GM21723 (cell line): ENCODE measurements at regions not wholly inside any gene's neighbourhood (a gene's known extent, or its start where the extent isn't known, plus 50 kb on each side); places are given as distances from the start of the nearest gene placed in this dataset.

Experiments used
- ATAC-seq: cut with Tn5 transposase; IDR thresholded peaks from one replicate; pipeline ENCODE4 v1.9.1; 2021; ENCODE audit warnings: mild to moderate bottlenecking, moderate library complexity; ENCODE audit not compliant: unreplicated experiment

DNA sequence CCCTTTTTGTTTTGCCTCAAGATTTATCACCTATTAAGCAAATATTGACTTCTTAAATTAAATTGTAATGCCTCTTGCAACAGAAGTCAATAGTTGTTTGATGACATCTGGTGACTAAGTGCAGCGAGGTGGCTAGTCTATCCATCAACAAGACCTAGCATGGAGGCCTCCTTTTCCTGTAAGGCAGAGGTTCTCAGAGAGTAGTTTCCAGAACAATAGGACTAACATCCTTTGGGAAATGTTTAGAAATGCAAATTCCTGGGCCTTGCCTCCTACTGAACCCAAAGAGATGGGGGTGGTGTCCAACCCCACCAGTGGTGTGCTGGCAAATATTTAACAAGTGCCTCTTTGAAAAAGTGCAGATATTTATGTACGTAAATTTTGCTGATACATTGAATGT, 143.7 kb downstream of the SCP2D1 start:
- ATAC-seq, result no peak

DNA sequence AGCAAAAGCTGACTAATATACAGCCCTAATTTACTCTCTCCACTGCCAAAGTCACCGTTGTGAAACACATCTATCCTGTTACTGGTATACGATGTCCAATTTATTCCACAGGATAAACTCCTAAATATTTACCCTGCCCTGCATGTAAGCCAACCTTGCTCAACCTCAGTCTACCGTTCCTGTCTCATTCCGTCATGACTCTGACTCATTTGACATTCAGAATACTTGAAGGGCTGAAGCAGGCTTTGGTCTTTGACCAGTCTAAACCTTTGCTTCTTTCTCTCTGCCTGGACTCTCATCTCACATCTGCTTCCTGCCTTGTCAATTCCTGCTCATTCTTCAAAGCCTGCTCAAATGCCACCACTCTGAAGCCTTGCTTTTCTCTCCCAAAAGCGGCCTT, 157.5 kb downstream of the SCP2D1 start:
- no peak for ATAC-seq

- no peak for ATAC-seq
Measured at GRCh38 chr20:18971574-18971973, 158.0 kb downstream of the SCP2D1 start.

DNA sequence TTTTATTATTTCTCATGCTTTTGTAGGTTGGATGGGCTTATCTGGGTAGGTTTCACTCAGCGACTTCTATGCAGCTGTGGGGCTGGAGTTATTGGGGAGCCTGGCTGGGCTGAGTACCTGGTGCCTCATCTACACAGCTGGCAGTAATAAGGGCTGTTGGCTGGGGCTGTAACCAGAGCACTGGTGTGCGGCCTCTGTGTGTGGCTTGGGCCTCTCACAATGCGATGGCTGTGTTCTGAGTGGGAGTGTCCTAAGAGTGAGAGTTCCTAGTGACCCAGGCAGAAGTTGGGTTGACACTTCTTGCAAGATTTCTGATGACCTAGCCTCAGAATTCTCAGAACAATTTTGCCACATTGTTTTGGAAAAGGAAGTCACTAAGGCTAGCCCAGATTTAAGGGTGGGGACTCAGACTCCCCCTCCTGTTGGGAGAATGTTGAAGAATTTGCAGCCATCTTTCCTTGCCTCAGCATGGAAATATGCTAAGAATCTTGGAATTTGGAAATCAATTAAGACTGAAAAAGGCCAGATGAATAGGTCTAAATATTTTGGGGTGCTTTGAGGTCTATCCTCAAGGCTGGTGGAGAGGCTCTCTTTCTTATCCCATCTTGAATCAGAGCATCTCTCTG, 158.8 kb downstream of the SCP2D1 start:
- ATAC-seq, result no peak

DNA sequence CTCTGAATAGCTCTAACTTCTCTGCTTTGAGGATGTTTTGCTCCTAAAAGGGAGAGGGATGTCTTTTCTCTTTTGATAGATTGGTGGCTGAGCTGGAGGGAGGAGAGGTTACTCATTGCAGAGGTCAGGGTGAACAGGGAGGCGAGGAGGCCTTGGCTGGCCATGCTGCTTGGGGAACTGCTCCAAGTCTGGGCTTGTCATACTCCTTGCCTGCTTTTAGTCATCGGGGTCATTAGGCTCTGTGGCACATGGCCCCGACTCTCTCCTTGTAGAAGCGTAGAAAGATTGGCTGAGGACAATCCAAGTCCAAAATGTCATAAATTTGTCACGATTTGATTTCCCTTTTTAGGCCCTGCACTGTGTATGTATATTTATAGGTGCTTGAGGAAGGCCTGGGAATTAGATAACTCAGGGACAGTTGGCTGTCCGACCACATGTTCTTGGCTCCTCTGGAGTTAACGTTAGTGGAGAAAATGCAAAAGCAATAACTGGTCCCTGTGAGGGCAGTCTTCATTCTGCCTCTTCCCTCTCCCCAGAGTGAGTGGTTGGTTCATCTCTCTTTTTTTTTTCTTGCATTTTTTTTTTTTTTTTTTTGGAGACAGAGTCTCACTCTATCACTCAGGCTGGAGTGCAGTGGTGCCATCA, 160.1 kb downstream of the SCP2D1 start:
- ATAC-seq, result no peak

DNA sequence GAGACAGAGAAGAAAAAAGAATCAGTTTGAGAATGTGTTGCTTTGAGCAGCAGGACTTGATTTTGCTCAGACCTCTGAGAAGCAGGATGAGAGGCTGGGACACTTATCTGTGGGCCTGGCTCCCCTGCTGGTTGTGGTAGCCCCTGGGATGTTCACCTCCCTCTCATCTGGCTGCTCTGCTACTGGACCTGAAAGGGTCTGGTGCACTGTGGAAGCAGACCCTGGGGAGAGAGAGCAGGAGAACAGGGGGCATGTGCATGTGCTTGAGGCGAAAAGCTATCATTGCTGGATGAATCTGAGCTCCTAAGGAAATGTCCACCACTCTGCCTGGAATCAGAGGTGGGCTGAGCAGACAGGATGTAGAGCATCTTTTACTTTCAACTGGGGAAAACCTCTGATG, 161.1 kb downstream of the SCP2D1 start:
- ATAC-seq, result no peak

DNA sequence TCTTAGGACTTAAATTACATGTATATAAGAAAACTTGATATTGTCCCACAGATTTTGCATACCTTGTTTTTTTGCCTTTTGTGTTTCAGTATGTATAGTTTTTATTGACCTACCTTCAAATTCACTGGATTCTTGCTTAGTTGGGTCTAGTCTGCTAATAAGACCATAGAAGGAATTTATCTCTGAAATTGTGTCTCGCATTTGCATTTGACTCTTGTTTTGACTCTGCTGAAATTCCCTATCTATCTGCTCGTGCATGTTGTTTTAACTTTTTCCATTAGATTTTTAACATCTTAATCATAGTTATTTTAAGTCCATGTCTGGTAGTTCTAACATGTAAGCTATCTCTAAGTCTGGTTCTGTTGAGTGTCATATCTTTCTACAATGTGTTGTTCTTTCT, 163.9 kb downstream of the SCP2D1 start:
- ATAC-seq, result no peak

- no peak for ATAC-seq
Measured at GRCh38 chr20:18978311-18978710, 164.7 kb downstream of the SCP2D1 start.

DNA sequence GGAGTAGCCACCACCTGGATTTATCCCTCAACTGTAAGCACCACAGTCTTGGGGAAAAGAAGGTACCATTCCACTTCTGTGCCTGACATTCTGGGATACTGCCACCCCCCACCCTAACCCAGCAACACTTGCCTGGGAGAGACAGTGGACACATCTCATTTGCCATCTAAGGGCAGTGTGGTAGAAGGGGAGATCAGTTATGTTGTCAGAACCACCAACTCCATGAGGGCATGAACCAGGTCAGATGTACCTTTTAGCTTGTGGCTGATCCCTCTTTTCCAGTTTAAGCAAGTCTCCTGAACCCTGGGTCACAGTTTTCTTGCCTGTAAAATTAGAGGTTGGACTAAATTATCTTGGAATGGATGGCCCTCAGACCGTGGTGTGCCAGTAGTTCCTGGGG, 165.5 kb downstream of the SCP2D1 start:
- ATAC-seq, result no peak

DNA sequence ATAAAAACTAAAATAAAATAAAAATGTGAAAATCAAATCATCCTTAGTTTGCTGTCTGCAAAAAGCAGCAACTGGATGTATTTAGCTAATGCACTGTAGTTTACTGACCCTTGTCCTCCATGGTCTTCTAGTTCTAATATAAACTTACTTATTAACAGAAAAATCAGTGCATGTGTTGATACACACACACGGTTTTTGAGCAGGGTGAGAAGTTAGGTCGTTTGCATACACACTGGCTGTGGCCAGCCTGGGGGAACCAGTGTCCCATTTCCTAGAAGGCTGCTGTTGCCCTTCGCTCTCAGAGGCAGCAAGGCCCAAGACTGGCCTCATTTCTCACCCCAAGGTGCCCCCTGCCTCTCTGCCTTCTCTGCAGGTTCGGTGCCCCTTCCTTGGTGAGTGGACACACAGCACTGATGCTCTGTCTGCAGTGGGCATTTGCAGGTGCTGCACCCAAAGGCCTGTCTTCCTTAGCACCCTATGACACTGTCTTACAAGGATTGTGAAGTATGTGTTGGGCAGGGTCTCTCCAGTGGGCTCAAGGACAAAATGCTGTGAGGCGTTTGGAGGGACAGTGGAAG, 168.5 kb downstream of the SCP2D1 start:
- no peak for ATAC-seq

DNA sequence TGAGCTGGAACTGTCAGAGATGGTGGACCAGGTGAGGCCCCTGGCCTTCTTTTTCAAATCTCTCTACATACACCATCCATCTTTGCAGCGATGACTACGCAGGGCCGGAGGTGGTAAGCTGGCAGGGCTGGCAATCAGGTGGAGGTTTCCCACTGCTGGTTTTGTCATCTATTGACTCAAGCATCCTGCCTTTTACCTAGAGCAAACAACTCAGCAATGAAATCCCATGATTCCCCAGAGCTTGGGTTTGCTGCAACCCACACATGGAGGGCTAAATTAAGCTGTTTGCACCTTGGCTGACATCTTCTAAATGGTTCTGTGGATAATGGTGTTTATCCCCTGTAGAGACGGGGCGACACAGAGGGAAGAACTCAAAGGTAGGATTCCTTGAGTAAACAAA, 170.2 kb downstream of the SCP2D1 start:
- no peak for ATAC-seq

DNA sequence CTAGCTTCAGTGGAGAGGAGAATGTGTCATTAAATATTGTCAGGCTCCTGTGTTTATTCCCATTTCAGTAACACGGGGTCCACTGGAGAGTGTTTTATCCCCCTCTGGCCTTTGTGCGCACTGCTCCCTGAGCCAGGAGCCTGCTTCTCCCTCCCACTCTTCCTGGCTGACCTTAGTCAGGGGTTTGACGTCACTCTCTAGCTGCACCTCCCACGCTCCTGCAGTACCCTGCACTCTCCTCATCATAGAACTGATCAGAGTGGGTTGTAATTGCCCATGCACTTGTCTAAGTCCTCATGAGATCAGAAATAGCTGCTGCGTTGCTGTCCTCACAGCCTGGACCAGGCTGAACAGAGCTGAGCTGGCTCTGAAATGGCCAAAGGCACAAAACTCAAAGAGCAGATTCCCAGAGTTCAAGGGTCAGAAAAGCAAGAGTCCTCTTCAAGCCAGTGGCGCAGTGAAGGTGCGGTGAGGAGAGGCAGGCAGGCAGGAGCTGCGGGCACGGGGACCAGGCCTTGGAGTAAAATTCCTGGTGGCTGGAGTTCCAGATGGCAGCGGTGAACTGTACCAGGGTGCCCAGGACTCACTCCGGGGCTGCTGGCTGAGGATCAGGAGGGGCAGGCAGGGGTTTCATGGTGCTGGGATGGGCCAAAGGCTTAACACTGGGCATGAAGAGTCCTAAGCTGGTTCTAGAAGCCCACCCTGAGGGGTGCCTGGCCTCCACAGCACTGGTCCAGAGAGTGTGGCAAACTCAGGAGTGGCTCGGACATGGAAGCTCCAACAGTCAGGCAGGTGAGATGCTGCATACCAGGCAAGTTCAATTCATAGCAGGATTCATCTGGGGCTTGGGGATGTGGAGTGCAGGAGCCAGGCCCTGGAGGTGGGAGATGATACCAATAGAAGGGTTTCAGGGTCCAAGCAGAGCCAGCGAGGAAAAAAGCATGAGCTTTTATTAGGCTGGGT, 170.9 kb downstream of the SCP2D1 start:
- ATAC-seq, result no peak

- no peak for ATAC-seq
Measured at GRCh38 chr20:18985551-18985950, 172.0 kb downstream of the SCP2D1 start.

DNA sequence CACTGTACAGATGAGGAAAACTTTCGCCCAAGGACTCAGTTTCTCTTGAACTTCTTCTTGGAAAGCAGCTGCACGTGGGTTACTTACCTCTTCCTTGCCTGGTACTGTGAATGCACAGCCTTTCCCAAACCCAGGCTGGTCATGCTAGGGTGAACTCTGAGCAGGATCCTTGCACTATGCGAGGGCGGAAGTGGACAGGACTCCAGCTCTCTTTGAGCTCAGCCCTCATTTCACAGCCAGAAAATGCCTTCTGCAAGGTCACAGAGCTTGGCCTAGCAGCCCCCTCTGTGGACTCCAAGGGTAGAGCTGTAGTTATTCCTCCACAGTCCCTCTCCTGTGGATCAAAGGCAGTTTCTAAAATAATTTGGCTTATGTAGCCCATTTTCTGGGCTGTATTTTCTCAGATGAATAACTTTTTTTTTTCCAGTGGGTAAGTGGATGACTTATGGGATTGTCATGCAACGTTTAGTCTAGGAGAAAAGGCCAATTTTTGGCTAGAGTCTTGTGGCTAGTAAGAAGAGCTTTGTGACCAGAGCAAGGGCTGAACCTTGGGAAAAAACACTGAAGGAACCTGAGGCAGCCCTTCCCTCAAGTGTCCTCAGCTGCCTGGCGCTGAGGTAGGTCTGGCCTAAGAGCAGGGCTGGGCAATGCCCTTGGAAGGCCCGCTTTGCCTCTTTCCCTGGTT, 172.7 kb downstream of the SCP2D1 start:
- ATAC-seq, result no peak

DNA sequence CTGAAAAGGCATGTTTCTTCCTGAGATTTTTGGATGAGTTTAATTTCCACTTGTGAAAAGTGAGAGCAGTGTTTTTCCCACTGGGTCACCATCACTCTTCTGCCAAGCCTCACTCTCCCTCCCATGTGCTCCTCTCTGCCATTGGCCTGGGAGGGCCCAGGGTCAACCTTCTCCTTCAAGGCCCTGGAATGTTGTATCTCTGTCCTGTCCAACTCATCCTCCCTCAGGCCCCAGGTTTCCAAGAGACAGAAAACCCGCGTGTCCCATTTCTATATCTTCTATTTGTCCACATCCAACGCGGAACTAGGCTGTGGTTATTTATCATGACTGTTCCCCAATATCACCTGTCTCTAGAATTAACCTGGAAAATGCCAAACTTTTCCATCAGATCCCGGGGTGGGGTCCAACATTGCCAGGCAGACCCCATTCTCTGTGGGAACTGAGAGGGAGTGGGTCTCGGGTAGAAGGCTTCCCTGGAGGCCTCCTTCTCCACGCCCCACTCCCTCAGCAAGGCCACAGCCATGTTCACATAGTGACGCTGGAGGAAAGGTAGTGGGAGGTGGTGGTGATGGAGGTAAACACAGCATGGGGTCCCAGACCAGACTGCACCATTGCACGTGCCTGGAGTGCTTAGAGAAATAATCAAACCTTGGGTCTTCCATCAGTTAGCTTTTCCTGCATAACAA, 173.5 kb downstream of the SCP2D1 start:
- ATAC-seq, result no peak

DNA sequence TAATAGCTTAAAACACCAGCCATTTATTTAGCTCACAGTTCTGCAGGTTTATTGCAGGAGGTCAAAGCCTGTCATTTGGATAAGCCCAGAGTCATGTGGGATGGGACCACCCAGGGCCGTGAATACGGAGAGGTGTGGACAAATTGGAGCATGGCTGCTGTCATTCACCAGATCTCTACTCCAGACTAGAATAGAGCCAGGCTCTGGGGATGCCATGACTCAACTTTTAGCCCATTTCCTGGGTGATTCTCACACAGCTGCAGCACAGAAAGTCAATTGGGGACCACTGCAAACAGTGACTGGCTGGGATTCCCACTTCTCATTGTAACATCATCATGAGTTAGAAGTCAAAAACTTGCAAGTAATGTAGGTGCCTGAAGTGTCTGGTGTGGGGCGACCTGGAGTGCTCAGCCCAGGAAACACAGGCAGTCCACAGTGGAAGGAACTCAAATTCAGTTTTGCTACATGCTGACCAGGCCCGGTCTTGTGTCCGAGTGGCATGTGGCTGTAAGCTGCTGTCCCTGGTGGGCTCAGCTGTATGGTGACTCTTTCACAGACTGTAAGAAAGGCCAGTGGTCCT, 174.3 kb downstream of the SCP2D1 start:
- no peak for ATAC-seq

DNA sequence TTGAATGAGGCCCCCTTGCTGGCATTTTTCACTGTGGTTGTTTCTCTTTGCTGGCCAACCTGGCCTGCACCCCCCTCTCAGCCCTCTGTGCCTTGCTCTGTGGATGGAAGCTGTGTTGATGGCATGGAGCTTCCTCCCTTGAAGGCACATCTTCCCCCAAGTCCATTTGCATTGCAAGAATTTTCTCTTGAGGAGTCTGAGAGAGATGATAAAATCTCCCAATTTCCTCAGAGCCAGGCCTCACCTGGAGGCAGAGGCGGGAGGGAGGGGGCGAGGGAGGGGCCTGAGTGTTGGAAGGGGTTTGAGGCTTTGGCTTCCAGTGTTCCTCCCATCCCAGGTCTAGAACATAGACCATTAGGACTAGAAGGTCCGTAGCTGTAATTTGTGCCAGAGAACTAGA, 175.1 kb downstream of the SCP2D1 start:
- ATAC-seq, result no peak

DNA sequence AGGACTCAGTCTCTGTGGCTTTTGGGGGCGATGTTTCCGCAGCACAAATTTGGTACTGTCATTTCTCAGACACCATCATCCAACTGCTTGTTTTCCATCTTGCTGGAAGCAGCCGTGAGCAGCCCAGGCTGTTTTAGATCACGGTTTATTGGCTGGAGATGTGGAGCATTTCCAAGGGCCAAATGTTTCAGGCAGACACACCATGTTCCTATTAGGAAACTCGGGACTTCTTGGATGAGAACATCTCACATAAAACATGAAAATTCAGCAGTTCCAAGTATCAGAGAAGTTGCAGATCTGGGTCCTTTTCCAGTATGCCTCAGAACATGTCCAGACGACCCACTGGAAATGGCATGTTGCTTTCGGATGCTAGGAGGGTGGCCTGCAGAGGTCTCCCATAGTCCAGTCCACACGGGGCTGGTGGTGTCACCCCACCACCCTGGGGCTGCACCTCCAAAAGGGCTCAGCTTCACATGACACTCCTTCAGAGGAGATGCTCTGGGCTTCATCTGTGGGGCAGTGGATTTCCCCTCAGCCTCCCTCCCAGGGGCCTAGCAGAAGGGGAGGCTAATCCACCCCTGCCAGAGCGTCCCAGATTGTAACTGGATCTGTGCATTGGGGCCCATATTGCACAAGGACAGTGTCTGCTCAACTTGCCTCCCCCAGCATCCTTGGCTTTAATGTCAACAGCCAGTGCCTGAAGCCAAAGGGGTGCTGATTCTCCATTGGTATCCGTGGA, 176.3 kb downstream of the SCP2D1 start:
- ATAC-seq, result no peak

GRCh38 chr20:18991012-18991411, 177.4 kb downstream of the SCP2D1 start:
- no peak for ATAC-seq
